ENCODE measurements at regions not wholly inside any gene's neighbourhood (a gene's known extent, or its start where the extent isn't known, plus 50 kb on each side); places are given as distances from the start of the nearest gene placed in this dataset.

DNA sequence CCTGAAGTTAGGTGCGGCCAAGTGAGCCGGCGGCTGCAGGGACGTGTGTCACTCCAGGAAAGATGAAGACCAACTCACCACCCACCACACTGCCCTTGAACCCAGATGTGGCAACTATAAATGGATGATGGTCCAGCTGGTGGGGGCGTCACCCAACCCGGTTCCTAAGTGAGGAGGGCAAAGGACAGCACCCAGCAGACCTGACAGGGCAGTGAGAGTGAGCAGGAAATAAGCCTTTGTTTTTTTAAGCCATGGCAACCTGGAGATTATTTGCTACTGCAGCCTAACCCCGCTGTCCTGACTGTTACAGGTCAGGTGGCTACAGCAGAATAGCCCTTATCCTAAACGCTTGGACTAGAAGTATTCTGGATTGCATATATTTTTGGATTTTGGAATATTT lies 228.9 kb downstream of the CTTN start:
- no peak for DNase-seq

DNA sequence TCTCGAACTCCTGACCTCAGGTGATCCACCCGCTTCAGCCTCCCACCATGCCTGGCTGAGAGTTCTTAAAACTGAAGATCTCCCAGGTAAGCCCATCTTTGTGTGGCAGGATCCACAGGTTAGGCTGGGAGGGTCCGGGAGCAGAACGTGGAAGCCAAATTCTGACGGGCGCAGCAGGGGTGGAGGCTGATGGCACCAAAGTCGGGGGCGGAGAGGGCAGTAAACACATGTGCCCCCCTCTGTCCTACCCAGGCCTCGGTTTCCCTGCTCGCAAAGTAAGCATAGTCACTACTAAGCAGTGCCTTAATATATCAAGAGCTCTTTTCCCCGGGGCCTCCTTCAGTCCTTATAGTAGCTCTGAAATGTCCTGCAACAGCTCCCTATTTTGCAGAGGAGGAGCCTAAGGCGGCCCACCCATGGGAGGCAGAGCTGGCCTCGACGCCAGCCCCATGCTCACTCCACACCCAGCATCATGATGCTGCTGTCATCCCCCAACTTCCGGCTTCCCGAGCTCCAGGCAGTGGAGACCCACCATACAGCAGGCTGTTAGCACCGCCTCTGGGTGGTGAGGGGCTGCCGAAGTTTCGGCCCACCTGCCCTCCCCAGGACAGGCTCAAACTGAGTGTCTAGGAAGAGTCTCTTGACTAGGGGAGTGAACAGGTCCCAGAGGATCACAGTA lies 230.0 kb downstream of the CTTN start:
- DNase-seq, result no peak

DNA sequence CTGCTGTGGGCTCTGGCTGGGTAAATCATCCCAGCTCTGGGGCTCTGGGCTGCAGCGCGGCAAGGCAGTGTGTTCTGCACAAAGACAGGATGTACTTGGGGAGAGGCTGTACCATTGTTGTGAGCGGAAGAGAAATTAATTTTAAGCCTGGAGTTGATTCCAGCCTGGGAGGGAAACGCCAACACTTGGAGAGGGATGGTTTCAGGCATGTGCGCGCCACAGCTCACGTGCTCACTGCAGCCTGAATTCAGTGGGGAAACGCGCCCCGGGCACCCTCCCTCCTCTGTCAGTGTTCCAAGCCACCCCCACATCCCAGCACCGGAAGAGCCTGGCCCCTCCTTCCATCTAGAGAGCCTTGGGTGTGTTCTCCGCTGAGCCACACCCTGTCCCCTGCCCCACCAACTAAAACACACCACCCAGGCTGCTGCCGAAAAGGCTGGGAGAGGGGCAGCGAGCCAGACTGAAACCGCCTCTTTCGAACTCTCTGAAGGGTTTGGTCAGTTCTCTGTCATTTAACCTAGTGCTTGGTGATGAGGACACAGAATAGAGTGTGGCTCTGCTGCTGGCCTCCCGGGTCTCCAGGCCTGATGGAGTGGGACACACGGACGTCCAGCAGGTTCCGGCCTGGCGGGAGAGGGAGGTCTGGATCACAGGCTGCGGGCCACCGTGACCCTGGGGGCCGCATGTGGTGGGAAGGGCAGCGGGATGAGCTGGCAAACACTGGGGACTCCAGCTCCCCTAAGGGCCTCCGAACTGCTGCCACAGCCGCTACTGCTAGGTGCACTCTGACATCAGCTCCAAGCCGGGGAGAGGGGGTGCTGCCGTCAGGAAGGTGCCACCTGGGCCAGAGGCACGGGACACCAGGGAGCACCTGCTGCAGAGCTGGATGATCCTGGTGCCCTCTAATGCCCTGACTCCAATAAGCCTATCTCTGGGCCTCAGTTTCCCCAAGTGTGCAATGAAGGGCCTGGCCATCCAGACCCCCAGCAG lies 230.8 kb downstream of the CTTN start:
- DNase-seq, result no peak

- no peak for DNase-seq
Observed at GRCh38 chr11:70630068-70630467, 231.7 kb downstream of the CTTN start.

DNA sequence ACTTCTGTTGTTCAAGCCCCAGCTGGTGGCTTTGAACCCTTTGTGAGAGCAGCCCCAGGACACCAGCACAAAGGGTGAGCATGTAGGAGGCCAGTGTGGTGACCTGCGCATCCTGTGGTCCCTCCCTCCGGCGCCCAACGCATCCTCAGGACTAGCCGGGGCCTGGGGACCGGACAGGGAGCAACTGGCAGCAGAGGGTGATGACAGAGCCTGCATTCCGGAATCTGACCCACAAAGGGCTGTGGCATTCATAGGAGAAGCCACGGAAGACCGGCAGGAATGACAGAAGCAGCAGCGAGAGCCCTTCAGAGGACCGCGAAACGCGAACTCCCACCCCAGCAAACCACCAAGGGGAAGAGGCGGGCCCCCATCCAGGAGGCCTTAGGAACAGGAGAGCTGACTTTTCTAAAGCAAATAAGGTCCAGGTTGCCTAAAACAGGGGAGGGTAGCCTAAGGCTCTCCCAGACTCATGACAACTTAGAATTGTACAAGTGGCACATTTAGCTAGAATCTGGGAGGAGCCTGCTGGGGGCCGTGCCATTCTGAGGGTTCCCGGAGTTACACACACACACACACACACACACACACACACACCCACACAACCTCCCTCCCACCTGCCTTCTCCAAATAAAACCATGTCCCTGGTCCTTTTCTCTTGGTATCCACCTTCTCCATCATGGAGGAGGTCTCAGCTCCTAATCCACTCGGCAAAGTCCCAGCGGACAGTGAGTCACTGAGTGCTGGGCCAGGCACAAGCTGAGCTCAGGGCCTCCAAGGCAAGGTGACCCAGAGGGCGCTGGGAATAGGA lies 232.7 kb downstream of the CTTN start:
- no peak for DNase-seq

DNA sequence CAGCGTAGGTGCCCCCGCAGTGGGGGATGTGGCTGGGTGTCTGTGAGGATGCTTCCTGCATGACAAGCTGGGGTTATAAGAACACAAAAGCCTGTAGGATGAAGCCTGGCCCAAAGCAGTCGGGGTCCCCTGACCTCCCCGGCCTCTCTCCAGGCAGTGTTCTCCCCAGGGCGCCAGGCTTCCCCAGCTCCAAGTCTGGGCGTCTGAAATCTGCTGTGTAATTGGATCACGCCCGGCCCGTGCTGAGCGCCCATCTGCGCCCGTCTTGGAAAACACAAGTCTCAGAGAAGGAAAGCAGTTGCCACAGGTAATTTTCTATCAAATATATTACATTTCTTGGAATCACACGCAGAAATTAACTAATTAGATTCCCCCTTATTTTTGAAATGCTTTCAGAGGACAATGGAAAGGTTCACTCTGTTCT lies 233.3 kb downstream of the CTTN start:
- no peak for DNase-seq

GRCh38 chr11:70633610-70634009 lies 235.3 kb downstream of the CTTN start:
- DNase-seq, result no peak

- DNase-seq, result no peak
Observed at GRCh38 chr11:70636659-70637058, 238.3 kb downstream of the CTTN start.

GRCh38 chr11:70637186-70637800 lies 239.0 kb downstream of the CTTN start:
- DNase-seq, result no peak

DNA sequence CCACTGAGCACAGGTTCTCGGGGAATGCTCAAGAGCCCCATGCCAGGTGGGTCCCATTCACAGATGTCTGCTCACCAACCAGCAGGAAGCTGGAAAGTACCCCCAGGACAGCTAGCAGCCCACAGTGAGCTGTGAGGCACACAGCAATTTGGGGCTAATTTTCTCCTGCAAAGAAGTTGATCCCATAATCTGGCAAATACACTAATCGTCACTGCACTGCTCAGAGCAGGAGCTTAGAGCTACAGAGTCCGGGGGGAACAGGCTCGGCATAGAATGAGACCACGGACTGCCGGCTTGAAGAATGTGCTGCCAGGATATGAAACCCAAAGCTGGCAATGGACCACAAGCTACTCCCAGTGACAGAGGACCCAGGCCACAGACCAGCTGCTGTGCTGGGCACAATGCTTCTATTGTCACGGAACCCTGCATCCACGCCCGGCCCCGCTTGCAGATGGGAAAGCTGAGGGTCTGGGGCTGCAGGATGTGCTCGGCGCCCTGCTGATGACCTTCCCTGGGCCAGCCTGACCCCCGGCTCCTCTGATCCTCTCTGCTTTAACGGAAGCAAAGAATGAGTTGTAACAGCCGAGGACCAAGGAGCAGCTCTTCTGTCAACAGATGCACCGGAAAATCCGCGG lies 239.7 kb downstream of the CTTN start:
- no peak for DNase-seq

DNA sequence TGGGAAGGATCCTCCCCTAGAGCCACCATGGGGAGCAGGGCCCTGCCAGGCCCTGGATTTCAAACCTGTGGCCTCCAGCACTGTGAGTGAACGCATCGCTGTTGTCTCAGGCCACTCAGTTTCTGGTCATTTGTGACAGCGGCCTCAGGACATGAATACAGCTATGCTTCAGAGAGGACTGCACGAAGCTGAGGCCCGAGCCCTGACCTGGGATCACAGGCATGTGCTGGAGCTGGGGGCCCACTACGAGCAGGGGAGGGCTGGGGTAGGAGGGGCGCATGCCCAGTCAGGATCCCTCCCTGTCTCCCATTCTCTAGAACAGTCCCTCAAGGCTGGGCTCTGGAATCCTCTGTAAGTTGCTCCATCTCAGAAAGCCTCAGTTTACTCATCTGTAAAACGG lies 242.1 kb downstream of the CTTN start:
- no peak for DNase-seq

GRCh38 chr11:70641369-70641768 lies 243.0 kb downstream of the CTTN start:
- DNase-seq, result no peak

DNA sequence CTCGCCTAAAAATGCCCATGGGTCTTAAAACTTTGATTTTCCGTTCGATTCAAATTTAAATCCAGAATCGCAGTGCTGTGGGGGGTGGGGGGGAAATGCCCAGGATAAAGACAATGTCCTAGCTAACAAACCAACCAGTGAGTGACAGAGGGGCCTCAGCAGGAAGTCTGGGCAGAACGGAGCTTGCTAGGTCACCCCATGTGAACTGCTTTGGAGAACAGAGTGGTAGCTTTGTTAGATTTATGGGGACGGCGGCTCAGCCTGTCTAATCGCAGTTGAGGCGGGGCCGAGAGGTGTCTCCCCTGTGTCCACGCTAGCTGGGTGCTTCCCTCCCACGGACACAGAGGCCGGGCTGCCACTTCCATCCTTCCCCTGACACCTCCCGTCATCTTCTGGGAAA lies 243.9 kb downstream of the CTTN start:
- DNase-seq, result no peak

GRCh38 chr11:70643642-70644041 lies 245.3 kb downstream of the CTTN start:
- no peak for DNase-seq

DNA sequence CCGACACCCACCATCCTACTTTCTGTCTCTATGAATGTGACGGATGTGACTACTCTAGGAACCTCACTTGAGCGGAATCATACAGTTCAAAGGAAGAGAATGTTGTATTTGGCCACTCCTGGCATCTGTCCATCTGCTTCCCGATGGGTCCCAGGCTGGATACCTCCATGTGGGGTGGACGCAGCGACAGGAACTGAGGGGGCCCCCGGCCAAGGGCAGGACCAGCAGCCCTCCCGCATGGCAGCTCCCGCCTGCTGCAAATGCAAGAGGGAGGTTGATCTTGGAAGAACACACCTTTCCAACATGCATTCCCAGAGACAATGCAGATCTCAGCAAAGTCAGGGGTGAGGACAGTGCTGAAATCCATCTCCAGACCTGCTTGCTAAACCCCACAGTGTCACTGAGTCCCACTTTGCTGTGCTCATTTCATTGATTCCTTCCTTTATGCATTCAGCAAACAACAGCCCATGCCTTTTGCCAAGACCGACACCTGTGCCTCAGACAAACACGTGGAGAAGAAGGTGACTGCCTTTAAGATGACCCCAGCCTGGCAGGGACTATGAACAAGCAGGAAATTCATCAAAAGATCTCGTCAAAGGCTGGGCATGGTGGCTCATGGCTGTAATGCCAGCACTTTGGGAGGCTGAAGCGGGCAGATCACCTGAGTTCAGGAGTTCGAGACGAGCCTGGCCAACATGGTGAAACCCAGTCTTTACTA lies 246.2 kb downstream of the CTTN start:
- DNase-seq, result no peak

DNA sequence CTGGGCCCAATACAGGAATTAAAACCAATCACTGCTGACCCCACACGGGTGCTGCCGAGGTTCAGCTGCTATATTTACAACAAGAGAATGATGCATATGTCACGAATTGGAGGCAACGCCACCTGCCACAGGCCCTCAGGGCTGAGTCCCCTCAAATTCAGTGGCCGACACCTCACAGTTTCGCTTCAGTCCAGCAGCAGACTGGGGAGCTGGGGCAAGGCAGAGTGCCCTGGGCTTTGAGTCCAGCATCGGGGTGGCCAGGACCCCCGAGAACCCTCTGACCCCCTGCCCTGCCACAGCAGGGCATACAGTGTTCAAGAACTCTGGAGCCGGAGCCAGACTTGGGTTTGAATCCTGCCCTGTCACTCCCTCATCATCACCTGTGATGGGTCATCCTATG lies 247.2 kb downstream of the CTTN start:
- no peak for DNase-seq

- no peak for DNase-seq
Observed at GRCh38 chr11:70646272-70647049, 248.1 kb downstream of the CTTN start.

- DNase-seq, result no peak
Observed at GRCh38 chr11:70647188-70648166, 249.1 kb downstream of the CTTN start.

All from left kidney (tissue), 1 donor.